Nephron progenitor cell (in vitro differentiated cells): ENCODE measurements at regions not wholly inside any gene's neighbourhood (a gene's known extent, or its start where the extent isn't known, plus 50 kb on each side); places are given as distances from the start of the nearest gene placed in this dataset.

Experiments used
- DNase-seq: peaks from one replicate; pipeline ENCODE4 v3.0.0; 2021
- H3K27ac Mint-ChIP-seq: 2 replicates; pipeline ENCODE4 v1.8.0; 2021; ENCODE audit warnings: mild to moderate bottlenecking, moderate library complexity, mixed read lengths
- H3K27me3 Mint-ChIP-seq: 2 replicates; pipeline ENCODE4 v1.8.0; 2021; ENCODE audit warnings: mild to moderate bottlenecking, low read depth, mixed read lengths; ENCODE audit not compliant: poor library complexity
- H3K36me3 Mint-ChIP-seq: 2 replicates; pipeline ENCODE4 v1.8.0; 2021; ENCODE audit warnings: low read depth, mixed read lengths
- H3K4me1 Mint-ChIP-seq: 2 replicates; pipeline ENCODE4 v1.8.0; 2021; ENCODE audit warnings: mixed read lengths
- H3K4me3 Mint-ChIP-seq: 2 replicates; pipeline ENCODE4 v1.8.0; 2021; ENCODE audit warnings: mild to moderate bottlenecking, moderate library complexity, mixed read lengths
- H3K9me3 Mint-ChIP-seq: 2 replicates; pipeline ENCODE4 v1.8.0; 2021; ENCODE audit warnings: mild to moderate bottlenecking, moderate library complexity, mixed read lengths
- CTCF ChIP-seq: fragments of 200-600 bp; sonication (generic); IDR thresholded peaks from 2 replicates; pipeline ENCODE4 v1.5.0; 2021; ENCODE audit warnings: antibody characterized with exemption

GRCh38 chr5:30113542-30113941, 1079.9 kb upstream of the CDH6 start:
- Mint-ChIP-seq H3K27me3 (no peaks in the 10 kb centered on the region), H3K36me3 (no peaks in the 10 kb centered on the region)
- no peak for DNase-seq

GRCh38 chr5:30112867-30113266, 1080.6 kb upstream of the CDH6 start:
- Mint-ChIP-seq H3K27ac (no peak overlapping the region), H3K27me3 (no peaks in the 10 kb centered on the region), H3K4me1 (no peaks in the 10 kb centered on the region), H3K9me3 (no peaks in the 10 kb centered on the region), H3K4me3 (no peak overlapping the region), H3K36me3 (no peaks in the 10 kb centered on the region)
- no peak for DNase-seq
- no peak for TF ChIP-seq CTCF

More at GRCh38 chr5:30113542-30113941, 1079.9 kb upstream of the CDH6 start:
- H3K4me1 Mint-ChIP-seq = no peaks in the 10 kb centered on the region
- no peak overlapping the region for H3K27ac Mint-ChIP-seq
- H3K9me3 Mint-ChIP-seq = no peaks in the 10 kb centered on the region
- TF ChIP-seq CTCF = no peak
- no peak overlapping the region for H3K4me3 Mint-ChIP-seq

GRCh38 chr5:30108051-30108450, 1085.4 kb upstream of the CDH6 start:
- DNase-seq = no peak
- TF ChIP-seq CTCF = no peak
- Mint-ChIP-seq H3K27ac (no peak overlapping the region), H3K27me3 (no peaks in the 10 kb centered on the region), H3K9me3 (no peaks in the 10 kb centered on the region), H3K4me1 (peaks cover 7% of the 10 kb centered on the region), H3K4me3 (no peak overlapping the region), H3K36me3 (no peaks in the 10 kb centered on the region)

- no peaks in the 10 kb centered on the region for H3K27me3 Mint-ChIP-seq
- no peaks in the 10 kb centered on the region for H3K36me3 Mint-ChIP-seq
- H3K4me1 Mint-ChIP-seq = peaks cover 7% of the 10 kb centered on the region
- no peak overlapping the region for H3K27ac Mint-ChIP-seq
- TF ChIP-seq CTCF = no peak
- no peaks in the 10 kb centered on the region for H3K9me3 Mint-ChIP-seq
- DNase-seq = no peak
- no peak overlapping the region for H3K4me3 Mint-ChIP-seq
Measured at GRCh38 chr5:30106596-30106995, 1086.9 kb upstream of the CDH6 start.

- Mint-ChIP-seq H3K9me3 (no peaks in the 10 kb centered on the region), H3K4me3 (no peak overlapping the region), H3K4me1 (peaks cover 7% of the 10 kb centered on the region), H3K27ac (no peak overlapping the region), H3K27me3 (no peaks in the 10 kb centered on the region), H3K36me3 (no peaks in the 10 kb centered on the region)
- TF ChIP-seq CTCF = no peak
- DNase-seq = no peak
Measured at GRCh38 chr5:30104872-30105596, 1088.5 kb upstream of the CDH6 start.

GRCh38 chr5:30103452-30104202, 1089.9 kb upstream of the CDH6 start:
- no peak overlapping the region for H3K27ac Mint-ChIP-seq
- H3K9me3 Mint-ChIP-seq = no peaks in the 10 kb centered on the region
- DNase-seq = no peak
- peaks cover 7% of the 10 kb centered on the region for H3K4me1 Mint-ChIP-seq
- no peaks in the 10 kb centered on the region for H3K27me3 Mint-ChIP-seq
- H3K4me3 Mint-ChIP-seq = no peak overlapping the region
- H3K36me3 Mint-ChIP-seq = no peaks in the 10 kb centered on the region
- TF ChIP-seq CTCF = no peak
